Activated CD4-positive, alpha-beta T cell treated with anti-CD3 and anti-CD28 coated beads for 36 hours (primary cell): ENCODE measurements at regions not wholly inside any gene's neighbourhood (a gene's known extent, or its start where the extent isn't known, plus 50 kb on each side); places are given as distances from the start of the nearest gene placed in this dataset.
"Not testable (repeated sequence)": the region's sequence is repeated elsewhere in the genome, so short reads cannot be mapped to it uniquely, and the experiment has no call there.

Source experiments
- ATAC-seq: fragments of 200-7000 bp; cut with Tn5 transposase; one replicate; pipeline ENCODE4 v1.10.0; 2021; ENCODE audit warnings: mild to moderate bottlenecking, moderate library complexity
- CTCF ChIA-PET: fragments of 350-600 bp; sonication (Branson Sonifier 250); formaldehyde crosslinking; loops from one replicate; lab custom pipeline; 2021; ENCODE audit warnings: antibody characterized with exemption; lab: Charles Lee
- POLR2A ChIA-PET: fragments of 350-600 bp; sonication (Branson Sonifier 250); formaldehyde crosslinking; loops from one replicate; lab custom pipeline; 2021; ENCODE audit warnings: antibody characterized with exemption, inconsistent platforms; lab: Charles Lee
- DNase-seq: peaks from one replicate; pipeline ENCODE4 v3.0.0-alpha.2; 2020
- H3K27ac Mint-ChIP-seq: one replicate; pipeline ENCODE4 v1.8.0; 2021; ENCODE audit warnings: mixed read lengths
- H3K27me3 Mint-ChIP-seq: one replicate; pipeline ENCODE4 v1.8.0; 2021; ENCODE audit warnings: mixed read lengths
- H3K36me3 Mint-ChIP-seq: one replicate; pipeline ENCODE4 v1.8.0; 2021; ENCODE audit warnings: low read depth, mixed read lengths
- H3K4me1 Mint-ChIP-seq: one replicate; pipeline ENCODE4 v1.8.0; 2021; ENCODE audit warnings: mixed read lengths
- H3K4me3 Mint-ChIP-seq: one replicate; pipeline ENCODE4 v1.8.0; 2021; ENCODE audit warnings: mild to moderate bottlenecking, moderate library complexity, mixed read lengths
- H3K9me3 Mint-ChIP-seq: one replicate; pipeline ENCODE4 v1.8.0; 2021; ENCODE audit warnings: low read depth, mixed read lengths
- intact Hi-C, 2 experiments: fragments of 100-400 bp; cut with DNase I in 1 of 2; cut with micrococcal nuclease in 1 of 2; formaldehyde crosslinking; loops; one replicate each; pipeline versions ENCODE4 v1.14.2 to v1.15.1; 2022 to 2024; cut with DNase I, micrococcal nuclease

DNA sequence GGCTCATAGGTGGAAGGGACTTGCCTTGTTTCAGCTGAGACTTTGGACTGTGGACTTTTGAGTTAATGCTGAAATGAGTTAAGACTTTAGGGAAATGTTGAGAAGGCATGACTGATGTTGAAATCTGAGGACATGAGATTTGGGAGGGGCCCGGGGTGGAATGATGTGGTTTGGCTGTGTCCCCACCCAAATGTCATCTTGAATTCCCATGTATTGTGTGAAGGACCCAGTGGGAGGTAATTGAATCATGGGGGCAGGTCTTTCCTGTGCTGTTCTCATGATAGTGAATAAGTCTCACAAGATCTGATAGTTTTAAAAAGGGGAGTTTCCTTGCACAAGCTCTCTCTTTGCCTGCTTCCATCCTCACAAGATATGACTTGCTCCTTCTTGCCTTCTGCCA, 231.7 kb downstream of the TAF11L14 start:
- H3K4me1 Mint-ChIP-seq, intact Hi-C loops, H3K27ac Mint-ChIP-seq, H3K4me3 Mint-ChIP-seq, POLR2A ChIA-PET, H3K36me3 Mint-ChIP-seq, H3K27me3 Mint-ChIP-seq, CTCF ChIA-PET, ATAC-seq, DNase-seq: not testable (repeated sequence)
- H3K9me3 Mint-ChIP-seq = peaks cover 22% of the 10 kb centered on the region

DNA sequence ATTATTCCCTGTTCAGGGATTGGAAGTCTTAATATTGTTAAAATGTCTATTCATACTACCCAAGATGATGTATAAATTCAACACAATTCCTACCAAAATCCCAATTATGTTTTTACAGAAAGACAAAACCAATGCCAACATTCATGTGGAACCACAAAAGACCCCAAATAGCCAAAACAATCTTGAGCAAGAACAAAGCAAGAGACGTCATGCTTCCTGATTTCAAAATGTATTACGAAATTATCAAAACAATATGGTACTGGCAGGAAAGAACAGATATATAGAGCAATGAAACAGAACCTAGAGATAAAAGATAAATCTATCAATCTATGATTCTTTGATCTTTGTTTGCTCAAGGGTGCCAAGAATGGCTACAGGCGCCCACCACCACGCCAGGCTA, 237.9 kb downstream of the TAF11L14 start:
- no peaks in the 10 kb centered on the region for H3K27me3 Mint-ChIP-seq
- intact Hi-C loops = no loop called here

DNA sequence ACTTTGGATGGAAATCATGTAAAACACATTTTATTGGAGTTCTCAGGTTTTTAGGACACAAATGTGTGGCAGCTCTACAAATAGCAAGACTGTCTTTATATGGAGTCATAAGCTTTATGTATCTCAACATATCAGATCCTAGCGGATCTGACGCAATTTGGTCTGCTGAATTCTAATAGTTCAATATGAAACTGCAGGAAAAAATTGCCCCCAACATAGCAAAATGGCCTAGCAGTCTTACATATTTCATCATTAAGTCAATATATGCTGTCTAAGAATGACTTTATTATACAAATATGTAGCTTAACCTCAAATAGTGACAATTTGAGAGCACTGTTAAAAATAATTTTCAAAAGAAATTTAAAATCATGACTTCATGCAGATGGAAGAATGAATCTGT, 244.3 kb downstream of the TAF11L14 start:
- Mint-ChIP-seq H3K4me3 (no peak overlapping the region), H3K36me3 (no peaks in the 10 kb centered on the region), H3K27ac (no peak overlapping the region), H3K9me3 (peaks cover 12% of the 10 kb centered on the region), H3K27me3 (no peaks in the 10 kb centered on the region), H3K4me1 (no peaks in the 10 kb centered on the region)
- intact Hi-C loops = no loop called here
- ChIA-PET CTCF (no interaction called here), POLR2A (no interaction called here)
- DNase-seq = no peak
- ATAC-seq = no peak

More for the DNA sequence above, 237.9 kb downstream of the TAF11L14 start:
- no peak for DNase-seq
- ChIA-PET POLR2A (no interaction called here), CTCF (no interaction called here)
- Mint-ChIP-seq H3K36me3 (no peaks in the 10 kb centered on the region), H3K27ac (no peak overlapping the region), H3K9me3 (peaks cover 22% of the 10 kb centered on the region), H3K4me1 (no peaks in the 10 kb centered on the region), H3K4me3 (no peak overlapping the region)
- no peak for ATAC-seq

DNA sequence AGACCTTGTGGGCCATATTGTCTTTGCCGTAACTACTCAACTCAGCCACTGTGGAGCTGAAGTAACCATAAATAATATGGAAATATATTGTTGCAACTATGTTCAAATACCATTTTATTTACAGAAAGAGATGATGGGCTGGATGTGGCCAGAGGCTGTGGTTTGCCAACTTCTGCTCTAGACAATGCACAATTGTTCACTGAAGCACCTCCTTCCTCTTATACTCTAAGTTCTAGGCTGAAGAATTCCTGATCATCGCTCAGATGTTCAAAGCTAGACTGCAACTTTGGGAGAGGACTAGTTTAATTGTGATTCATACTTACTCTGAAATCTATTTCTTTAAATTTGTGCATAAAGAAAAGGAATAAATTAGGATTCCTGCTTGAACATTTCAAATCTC, 245.0 kb downstream of the TAF11L14 start:
- ATAC-seq = no peak
- Mint-ChIP-seq H3K36me3 (no peaks in the 10 kb centered on the region), H3K4me1 (no peaks in the 10 kb centered on the region), H3K4me3 (no peak overlapping the region), H3K27ac (no peak overlapping the region), H3K27me3 (no peaks in the 10 kb centered on the region), H3K9me3 (peaks cover 11% of the 10 kb centered on the region)
- POLR2A ChIA-PET = no interaction called here
- intact Hi-C loops = no loop called here
- CTCF ChIA-PET = no interaction called here
- DNase-seq = no peak

DNA sequence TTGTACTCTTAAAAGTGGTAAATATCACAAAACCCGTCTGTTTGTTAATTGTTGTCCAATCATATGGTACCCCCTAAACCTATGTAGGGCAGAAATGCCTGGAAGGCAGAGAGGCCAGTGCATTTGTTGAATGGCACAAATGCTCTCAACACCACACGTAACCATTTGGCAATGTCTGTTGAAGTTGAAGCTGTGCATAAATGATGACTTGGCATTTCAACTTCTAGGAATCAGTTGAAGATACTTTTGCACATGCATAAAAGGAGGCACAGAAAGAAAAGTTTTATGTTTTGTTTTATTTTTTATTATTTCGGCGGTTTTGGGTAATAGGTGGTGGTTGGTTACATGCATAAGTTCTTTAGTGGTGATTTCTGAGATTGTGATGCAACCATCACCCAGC, 246.6 kb downstream of the TAF11L14 start:
- ChIA-PET POLR2A (no interaction called here), CTCF (no interaction called here)
- intact Hi-C loops = no loop called here
- no peak overlapping the region for H3K4me3 Mint-ChIP-seq
- no peak for ATAC-seq
- H3K36me3 Mint-ChIP-seq = no peaks in the 10 kb centered on the region
- no peak overlapping the region for H3K27ac Mint-ChIP-seq
- H3K9me3 Mint-ChIP-seq = peaks cover 8% of the 10 kb centered on the region
- no peaks in the 10 kb centered on the region for H3K4me1 Mint-ChIP-seq
- DNase-seq = no peak
- no peaks in the 10 kb centered on the region for H3K27me3 Mint-ChIP-seq

DNA sequence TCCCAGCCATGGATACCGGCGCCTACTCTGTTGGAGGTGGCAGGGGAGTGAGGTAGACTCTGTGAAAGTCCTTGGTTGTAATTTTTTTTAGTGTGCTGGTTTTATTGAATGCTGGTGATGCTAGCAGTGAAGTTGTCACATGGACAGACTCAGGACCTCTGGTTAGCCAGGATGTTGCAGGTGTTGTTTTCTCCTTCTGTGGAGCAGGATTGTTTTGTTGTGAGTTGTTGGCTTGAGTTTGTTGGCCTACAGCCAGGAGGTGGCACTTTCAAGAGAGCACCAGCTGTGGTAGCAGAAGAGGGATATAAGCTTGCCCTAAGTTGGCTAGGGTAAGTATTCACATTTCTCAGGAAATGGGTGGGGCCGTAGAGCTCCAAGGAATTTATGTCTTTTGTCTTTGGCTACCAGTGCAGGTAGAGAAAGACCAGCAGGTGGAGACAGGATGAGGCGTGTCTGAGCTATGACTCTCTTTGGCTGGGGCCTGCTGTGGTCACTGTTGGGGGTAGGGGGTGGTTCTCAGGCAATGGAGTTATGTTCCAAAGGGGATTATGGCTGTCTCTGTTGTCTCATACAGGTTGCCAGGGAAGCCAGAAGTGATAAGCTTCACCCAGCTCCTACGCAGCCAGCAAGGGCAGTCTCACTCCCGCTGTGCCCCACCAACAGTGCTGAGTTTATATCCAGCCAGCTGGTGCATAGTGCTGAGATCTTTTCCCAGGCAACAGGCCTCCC, 248.7 kb downstream of the TAF11L14 start:
- DNase-seq (no peak), ATAC-seq (no peak)
- no peaks in the 10 kb centered on the region for H3K27me3 Mint-ChIP-seq
- H3K4me1 Mint-ChIP-seq = no peaks in the 10 kb centered on the region
- peaks cover 11% of the 10 kb centered on the region for H3K9me3 Mint-ChIP-seq
- H3K27ac Mint-ChIP-seq = no peak overlapping the region
- no peaks in the 10 kb centered on the region for H3K36me3 Mint-ChIP-seq
- H3K4me3 Mint-ChIP-seq = no peak overlapping the region
- ChIA-PET CTCF (no interaction called here), POLR2A (no interaction called here)
- intact Hi-C loops = no loop called here

DNA sequence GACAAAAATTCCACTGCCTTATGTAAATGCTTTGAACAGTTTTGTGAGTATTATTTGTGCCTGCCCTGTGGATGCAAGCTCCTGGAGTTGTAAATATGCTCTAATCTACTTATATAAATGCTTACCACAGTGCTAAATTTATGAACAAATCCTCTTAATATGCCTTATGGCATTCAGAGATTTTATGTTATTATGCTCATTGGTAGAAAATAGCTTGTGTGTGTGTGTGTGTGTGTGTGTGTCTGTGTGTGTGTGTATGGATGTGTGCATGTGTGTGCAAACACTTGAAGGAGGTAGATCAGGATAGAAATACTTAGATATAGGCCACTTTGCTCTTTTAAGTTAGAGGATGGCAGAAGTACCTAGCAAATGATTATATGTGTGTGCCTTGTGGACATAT, 253.9 kb downstream of the TAF11L14 start:
- intact Hi-C loops = no loop called here
- POLR2A ChIA-PET = no interaction called here
- Mint-ChIP-seq H3K9me3 (peaks cover 16% of the 10 kb centered on the region), H3K4me3 (no peak overlapping the region), H3K27me3 (no peaks in the 10 kb centered on the region), H3K4me1 (no peaks in the 10 kb centered on the region), H3K36me3 (no peaks in the 10 kb centered on the region), H3K27ac (no peak overlapping the region)
- CTCF ChIA-PET = no interaction called here
- no peak for ATAC-seq
- no peak for DNase-seq

DNA sequence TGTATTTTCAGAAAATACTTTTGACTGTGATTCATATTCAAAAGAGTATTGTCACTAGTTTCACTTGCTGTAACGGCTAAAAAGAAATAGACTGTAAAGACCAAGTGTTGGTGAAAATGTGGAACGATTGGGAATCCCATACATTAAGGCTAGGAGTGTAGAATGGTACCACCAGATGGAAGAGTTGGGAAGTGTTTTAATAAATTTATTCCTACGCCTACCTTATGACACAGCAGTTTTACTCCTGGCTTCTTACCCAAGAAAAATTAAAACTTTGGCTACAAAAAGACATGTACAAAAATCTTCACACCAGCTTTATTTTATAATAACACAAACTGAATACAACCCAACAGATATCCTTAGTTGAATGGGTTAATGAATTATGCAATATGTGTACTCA, 256.2 kb downstream of the TAF11L14 start:
- no peak overlapping the region for H3K4me3 Mint-ChIP-seq
- H3K27me3 Mint-ChIP-seq = no peaks in the 10 kb centered on the region
- no peak overlapping the region for H3K27ac Mint-ChIP-seq
- peaks cover 14% of the 10 kb centered on the region for H3K9me3 Mint-ChIP-seq
- no peaks in the 10 kb centered on the region for H3K4me1 Mint-ChIP-seq
- ATAC-seq (no peak), DNase-seq (no peak)
- H3K36me3 Mint-ChIP-seq = no peaks in the 10 kb centered on the region
- intact Hi-C loops = no loop called here
- POLR2A ChIA-PET = no interaction called here
- CTCF ChIA-PET = no interaction called here

DNA sequence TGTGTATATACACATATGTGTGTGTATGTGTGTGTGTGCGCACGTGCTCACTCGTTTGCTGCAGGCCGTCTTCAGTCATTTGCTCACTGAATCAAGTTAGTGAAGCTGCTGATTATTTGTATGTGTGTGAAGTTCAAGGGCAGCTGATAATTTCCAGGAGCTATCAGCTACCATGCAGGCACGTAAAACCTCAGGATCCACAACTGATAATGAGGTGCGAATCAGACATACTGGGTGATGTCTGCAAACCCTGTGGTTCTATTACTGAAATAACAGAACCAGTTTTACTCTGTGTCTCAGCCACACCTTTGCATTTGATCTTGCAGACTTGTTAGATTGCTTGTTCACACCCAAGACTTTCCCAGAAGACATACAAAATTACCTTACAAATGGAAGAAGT, 257.6 kb downstream of the TAF11L14 start:
- DNase-seq (no peak), ATAC-seq (no peak)
- POLR2A ChIA-PET = no interaction called here
- no peaks in the 10 kb centered on the region for H3K27me3 Mint-ChIP-seq
- no peak overlapping the region for H3K4me3 Mint-ChIP-seq
- no peaks in the 10 kb centered on the region for H3K4me1 Mint-ChIP-seq
- no peak overlapping the region for H3K27ac Mint-ChIP-seq
- CTCF ChIA-PET = no interaction called here
- no peaks in the 10 kb centered on the region for H3K36me3 Mint-ChIP-seq
- H3K9me3 Mint-ChIP-seq = peaks cover 12% of the 10 kb centered on the region
- intact Hi-C loops = no loop called here

DNA sequence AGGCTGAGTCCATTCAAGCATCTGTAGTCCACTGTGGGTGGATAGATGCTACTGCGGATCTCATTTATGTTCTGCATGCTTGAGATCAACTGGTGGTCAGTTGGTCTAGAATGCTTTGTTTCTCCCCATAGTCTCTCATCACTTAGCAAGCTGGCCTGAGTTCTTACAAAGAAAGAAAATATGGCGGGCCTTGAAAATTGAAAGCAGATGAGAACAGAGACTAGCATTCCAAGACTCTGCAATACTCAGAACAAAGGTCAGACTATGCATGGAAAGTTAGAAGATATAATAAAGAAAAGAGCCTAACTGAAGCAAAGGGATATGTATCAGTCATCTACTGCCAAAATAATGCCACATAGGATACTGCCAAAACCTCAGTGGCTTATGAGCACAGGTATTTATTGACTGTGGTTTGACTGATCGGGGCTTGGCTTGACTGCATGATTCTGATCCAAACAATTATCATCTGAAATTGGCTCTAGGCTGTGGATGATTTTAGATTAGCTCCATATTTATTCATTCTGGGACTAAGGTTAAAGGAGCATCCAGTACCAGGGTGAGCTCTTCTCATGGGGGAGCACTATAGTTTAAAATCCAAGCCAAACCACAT, 258.9 kb downstream of the TAF11L14 start:
- ATAC-seq = no peak
- H3K4me1 Mint-ChIP-seq = no peaks in the 10 kb centered on the region

DNA sequence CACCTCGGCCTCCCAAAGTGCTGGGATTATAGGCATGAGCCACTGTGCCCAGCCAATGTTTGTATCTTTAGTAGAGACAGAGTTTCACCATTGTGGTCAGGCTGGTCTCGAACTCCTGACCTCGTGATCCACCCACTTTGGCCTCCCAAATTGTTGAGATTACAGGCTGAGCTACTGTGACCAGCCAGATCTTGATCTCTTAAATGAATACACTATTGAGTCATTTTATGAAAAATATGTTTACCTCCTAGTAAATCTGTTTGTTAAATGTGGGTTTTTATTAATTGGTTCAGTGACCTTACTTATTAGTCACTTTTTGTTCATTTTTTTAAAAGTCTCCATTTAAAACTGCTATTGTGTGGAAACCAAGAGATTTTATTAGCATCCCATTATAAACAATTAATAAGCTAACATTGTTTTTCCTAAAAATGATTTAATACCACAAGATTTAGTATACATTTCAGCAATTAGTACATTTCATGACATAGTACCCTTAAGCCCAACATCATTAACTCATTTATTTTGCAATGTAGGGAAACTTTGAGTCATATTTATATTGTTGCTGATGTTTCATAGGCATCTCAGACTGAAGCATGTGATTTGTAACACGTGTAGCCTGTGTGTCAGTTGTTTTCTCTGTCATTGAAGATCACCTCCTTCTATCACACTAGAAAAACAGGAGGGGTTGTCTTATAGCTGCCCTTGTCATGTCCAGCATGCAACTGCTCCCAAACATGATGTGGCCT, 261.2 kb downstream of the TAF11L14 start:
- CTCF ChIA-PET = no interaction called here
- POLR2A ChIA-PET = no interaction called here

More for the DNA sequence above, 258.9 kb downstream of the TAF11L14 start:
- POLR2A ChIA-PET = no interaction called here
- CTCF ChIA-PET = no interaction called here
- no peak for DNase-seq
- intact Hi-C loops = no loop called here
- Mint-ChIP-seq H3K36me3 (no peaks in the 10 kb centered on the region), H3K27ac (no peak overlapping the region), H3K9me3 (peaks cover 10% of the 10 kb centered on the region), H3K4me3 (no peak overlapping the region), H3K27me3 (no peaks in the 10 kb centered on the region)

DNA sequence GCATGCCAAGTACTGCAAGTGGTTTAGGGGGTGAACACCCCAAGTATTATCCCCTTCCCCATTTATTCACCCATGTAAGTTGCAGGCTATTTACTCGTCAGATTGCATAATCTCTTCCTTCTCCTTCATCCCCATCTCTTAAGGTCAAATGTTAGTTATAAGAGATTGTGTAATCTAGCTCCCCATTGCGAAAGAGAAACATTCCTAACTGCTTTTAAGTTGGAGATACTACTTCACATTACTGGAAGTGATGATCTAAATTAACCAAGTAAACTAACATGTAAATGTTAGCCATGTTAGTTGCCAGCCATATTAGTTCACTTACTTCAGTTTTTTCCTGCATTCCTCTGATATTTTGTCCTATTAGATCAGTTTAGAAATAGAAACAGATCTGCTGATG, 262.3 kb downstream of the TAF11L14 start:
- ChIA-PET CTCF (no interaction called here), POLR2A (no interaction called here)
- Mint-ChIP-seq H3K9me3 (peaks cover 16% of the 10 kb centered on the region), H3K27me3 (no peaks in the 10 kb centered on the region), H3K27ac (no peak overlapping the region), H3K36me3 (no peaks in the 10 kb centered on the region), H3K4me3 (no peak overlapping the region), H3K4me1 (no peaks in the 10 kb centered on the region)
- DNase-seq = no peak
- intact Hi-C loops = no loop called here
- no peak for ATAC-seq

More for the DNA sequence above, 261.2 kb downstream of the TAF11L14 start:
- H3K27ac Mint-ChIP-seq = no peak overlapping the region
- H3K36me3 Mint-ChIP-seq = no peaks in the 10 kb centered on the region
- H3K9me3 Mint-ChIP-seq = peaks cover 10% of the 10 kb centered on the region
- no peak overlapping the region for H3K4me3 Mint-ChIP-seq
- ATAC-seq = no peak
- intact Hi-C loops = no loop called here
- H3K4me1 Mint-ChIP-seq = no peaks in the 10 kb centered on the region
- no peak for DNase-seq
- H3K27me3 Mint-ChIP-seq = no peaks in the 10 kb centered on the region
